Left cardiac atrium (tissue), 4 donors: ENCODE measurements at regions not wholly inside any gene's neighbourhood (a gene's known extent, or its start where the extent isn't known, plus 50 kb on each side); places are given as distances from the start of the nearest gene placed in this dataset.
"Not testable (repeated sequence)": the region's sequence is repeated elsewhere in the genome, so short reads cannot be mapped to it uniquely, and the experiment has no call there.

Experiments used
- ATAC-seq, 2 donors: fragments of 200-7000 bp; cut with Tn5 transposase; one replicate each; pipeline ENCODE4 v1.9.1; 2020; ENCODE audit warnings: mild to moderate bottlenecking in 2 of 2, moderate library complexity in 2 of 2
- DNase-seq: peaks from one replicate; pipeline ENCODE4 v3.0.0-alpha.2; 2020
- intact Hi-C, 2 donors: fragments of 100-400 bp; cut with DNase I; formaldehyde crosslinking; loops; one replicate each; pipeline versions ENCODE4 v1.14.1 to v1.15.1; 2022 to 2023
- donor health status: DM: no; HTN: yes; CAD: no.
- donor health status: DM: no; HTN: yes; CAD: no; lungs with severe emphysema.
- donor health status: DM: yes; HTN: yes; CAD: no.
- donor health status: Dilated cardiomyopathy.

DNA sequence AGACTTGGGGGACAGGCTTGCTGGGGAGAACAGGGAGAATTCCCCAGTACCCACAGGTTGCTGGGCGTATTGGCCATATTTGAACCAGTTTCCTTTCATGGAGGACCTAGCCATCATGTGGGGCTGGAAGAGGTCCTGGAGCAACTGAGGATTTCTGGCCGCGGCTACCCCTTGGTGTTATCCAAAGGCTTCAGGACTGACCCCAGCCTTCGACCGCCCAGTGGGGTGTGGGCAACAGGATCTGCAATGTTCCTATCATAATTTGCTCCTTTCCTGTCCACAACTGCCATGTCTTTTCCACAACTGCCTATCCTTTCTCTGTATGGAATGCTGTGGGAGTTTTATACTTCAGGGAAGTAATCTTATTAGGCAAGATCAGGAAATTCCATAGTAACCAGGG lies 1053.6 kb upstream of the SLC39A10 start:
- no peak for DNase-seq
- intact Hi-C loops, result no loop called here
- no peak for ATAC-seq

- intact Hi-C loops, result no loop called here
- ATAC-seq (no peak), DNase-seq (no peak)
Measured at GRCh38 chr2:194602750-194603149, 1054.3 kb upstream of the SLC39A10 start.

DNA sequence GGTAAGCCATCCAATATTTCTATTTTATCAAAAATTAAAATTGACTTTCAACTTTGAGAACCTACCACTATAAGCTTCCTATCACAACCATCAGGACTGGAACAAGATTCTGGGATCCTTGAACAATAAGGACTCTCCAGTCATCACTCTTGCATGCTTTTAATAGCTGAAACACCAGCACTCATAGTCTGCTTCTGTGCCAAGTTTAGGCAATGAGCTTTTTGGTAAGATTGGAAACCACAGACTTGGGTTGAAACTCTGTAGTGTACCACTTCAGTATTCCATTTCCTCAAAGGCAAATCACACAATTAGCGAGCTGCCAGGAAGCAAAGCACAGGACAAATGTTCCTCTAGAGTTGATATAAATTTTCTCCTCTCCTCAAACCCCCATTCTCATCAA lies 1065.8 kb upstream of the SLC39A10 start:
- no peak for ATAC-seq
- intact Hi-C loops, result no loop called here
- no peak for DNase-seq

DNA sequence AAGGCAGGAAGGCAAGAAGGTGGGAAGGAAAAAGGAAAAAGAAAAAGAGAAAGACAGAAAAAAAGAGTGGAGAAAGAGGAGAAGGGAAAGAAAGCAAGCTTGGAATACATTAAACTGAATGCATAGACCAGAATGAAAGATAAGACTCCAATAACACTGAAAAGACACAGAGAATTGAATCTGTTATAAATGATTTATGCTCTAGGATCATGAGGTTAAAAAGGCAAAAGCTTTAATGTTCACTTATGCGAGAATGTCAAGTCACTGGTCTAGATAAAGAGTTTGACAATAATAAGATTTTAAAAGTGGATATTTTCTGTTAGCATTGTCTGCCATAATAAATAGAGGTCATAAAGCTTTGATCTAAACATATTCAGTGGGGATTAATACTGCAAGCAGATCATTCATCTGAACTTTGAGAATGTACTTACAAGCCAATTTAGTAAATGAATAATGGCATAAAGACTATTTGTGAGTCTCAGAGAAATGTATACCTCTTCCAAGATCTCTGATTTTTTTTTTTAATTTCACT lies 1069.2 kb upstream of the SLC39A10 start:
- no peak for DNase-seq
- ATAC-seq, result no peak
- intact Hi-C loops, result no loop called here

DNA sequence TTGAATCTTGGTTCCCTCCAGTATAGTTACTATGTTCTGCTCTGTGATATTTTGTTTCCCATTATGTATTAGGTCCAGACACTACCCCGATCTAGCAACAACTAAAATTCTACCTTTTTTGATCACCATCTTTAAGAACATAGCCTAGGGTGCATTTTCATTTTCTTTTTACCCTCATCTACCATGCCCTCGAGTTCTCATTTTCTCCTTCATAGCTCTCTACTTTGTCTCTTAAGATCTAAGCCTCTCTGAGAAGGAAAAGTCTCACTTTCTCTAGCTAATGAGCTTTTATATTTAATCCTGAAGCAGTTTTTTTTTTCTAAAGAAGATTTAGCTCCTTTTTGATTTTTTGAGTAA lies 1089.4 kb upstream of the SLC39A10 start:
- ATAC-seq (no peak), DNase-seq (no peak)
- intact Hi-C loops, result no loop called here

DNA sequence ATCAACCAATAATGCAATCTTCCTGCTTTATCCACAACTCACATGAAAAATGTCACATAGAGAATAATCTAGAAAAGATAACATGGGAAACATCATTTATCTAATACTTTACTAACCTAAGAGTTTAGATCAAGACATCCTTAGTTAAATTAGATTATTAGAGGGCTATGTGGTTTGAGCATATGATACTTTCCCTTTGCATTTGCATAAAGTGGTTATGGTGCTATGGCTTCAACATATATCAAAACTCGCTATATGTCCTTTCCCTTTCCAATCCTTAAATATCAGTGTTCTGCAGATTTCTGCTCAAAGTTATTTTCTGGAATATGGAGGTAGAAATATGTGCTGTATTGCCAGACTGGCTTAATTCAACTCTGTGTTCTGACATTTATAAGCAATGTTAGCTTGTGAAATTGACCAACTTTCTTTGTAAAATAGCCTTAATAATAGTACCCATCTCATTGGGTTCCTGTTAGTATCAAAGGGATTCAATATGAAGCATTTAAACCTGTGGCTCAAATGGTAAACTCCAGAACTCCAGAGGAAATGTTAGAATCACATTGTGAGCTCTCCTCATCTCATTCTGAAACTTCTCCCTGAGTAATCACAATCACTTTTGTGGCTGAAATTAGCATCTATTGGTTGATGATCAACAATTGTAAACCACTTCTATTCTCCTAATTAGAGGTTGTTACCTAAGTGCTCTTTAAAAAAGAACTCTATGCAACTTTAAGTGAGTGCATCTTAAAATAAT lies 1089.9 kb upstream of the SLC39A10 start:
- ATAC-seq (no peak), DNase-seq (no peak)
- intact Hi-C loops, result no loop called here

DNA sequence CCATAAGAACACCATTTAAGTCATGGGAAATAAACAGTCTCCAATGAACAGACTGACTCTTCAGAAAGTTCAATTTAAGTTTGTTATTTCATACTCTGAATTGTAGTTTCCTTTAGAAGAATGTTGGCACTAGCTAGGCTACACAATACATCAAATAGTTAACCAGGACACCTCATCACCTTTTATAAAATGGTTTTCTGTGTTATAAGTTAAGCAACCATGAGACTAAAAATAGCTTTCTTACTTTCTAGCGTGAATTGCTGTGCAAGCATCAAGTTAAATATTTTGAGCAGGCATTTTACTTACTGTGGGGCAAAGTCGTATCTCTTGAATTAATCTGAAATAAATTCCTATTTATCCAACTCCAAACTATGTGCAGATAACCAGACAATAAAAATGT lies 1092.6 kb upstream of the SLC39A10 start:
- intact Hi-C loops, result no loop called here
- DNase-seq (no peak), ATAC-seq (no peak)

GRCh38 chr2:194562329-194562728 lies 1094.7 kb upstream of the SLC39A10 start:
- ATAC-seq (no peak), DNase-seq (no peak)
- intact Hi-C loops, result no loop called here

GRCh38 chr2:194559964-194560363 lies 1097.1 kb upstream of the SLC39A10 start:
- ATAC-seq, result no peak
- intact Hi-C loops, result no loop called here
- DNase-seq, result no peak

- DNase-seq (no peak), ATAC-seq (no peak)
- intact Hi-C loops, result no loop called here
Measured at GRCh38 chr2:194559523-194559922, 1097.5 kb upstream of the SLC39A10 start.

GRCh38 chr2:194557993-194558392 lies 1099.0 kb upstream of the SLC39A10 start:
- no peak for DNase-seq
- intact Hi-C loops, result no loop called here
- no peak for ATAC-seq

DNA sequence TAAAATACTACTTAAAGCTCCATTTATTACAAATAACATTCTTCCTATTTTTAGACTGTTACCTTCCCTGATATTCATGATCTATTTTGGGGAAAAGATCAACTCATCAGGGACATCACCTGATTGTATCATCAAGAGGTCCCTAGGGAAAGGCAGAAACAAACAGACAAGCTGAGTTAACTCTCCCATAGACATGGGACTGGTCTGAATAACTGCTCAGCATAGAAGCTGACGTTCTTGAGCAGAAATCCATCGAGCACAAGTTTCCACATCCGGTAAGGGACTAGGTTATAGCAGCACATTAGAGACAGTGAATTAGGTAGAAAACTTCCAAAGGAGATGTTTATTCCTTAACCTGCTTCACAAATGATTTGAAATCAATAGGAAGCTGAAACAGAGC lies 1100.4 kb upstream of the SLC39A10 start:
- ATAC-seq (no peak), DNase-seq (no peak)
- intact Hi-C loops, result no loop called here

GRCh38 chr2:194553980-194554379 lies 1103.0 kb upstream of the SLC39A10 start:
- DNase-seq, result no peak
- intact Hi-C loops, result no loop called here
- ATAC-seq, result no peak

DNA sequence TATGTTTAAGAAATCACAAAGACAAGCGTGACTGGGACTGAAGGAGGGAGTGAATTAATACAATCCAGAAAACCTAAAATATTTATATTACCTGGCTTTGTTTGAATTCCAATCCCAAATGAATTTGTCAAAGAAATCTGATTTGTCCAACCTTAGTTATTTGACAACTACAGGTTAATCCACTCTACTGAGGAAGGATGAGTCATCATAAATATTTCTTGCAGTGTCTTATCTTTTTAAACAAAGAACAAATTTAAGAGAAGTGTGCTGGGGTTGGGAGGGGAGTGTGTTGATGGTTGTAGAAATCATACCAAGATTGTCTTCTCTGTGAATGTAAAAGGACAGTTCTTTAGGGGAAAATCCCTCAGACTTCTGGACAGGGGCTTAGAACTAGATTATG lies 1106.3 kb upstream of the SLC39A10 start:
- intact Hi-C loops, result no loop called here
- no peak for ATAC-seq
- no peak for DNase-seq

GRCh38 chr2:194549387-194549786 lies 1107.6 kb upstream of the SLC39A10 start:
- intact Hi-C loops, result no loop called here
- DNase-seq, result no peak
- no peak for ATAC-seq

- no peak for ATAC-seq
- intact Hi-C loops, result no loop called here
- DNase-seq, result no peak
Measured at GRCh38 chr2:194545978-194546377, 1111.0 kb upstream of the SLC39A10 start.

DNA sequence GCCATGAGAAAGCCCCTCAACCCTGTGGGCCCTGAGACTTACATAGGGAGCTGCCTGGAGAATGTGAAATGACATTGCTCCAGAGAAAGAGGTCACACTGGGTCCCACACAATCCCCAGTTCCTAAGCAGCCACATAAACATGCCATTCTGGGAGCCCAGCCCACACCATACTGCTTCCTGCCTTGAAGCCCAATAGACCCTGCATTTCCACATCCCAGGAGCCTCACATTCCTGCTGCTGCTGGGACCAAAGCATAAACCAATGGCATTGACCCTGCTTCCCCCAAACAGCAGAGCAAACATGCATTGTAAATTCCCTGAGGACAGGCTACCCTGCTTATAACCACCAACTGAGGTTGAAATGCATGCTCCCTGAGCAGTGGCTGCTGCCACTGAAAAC lies 1117.6 kb upstream of the SLC39A10 start:
- no peak for DNase-seq
- ATAC-seq, result no peak
- intact Hi-C loops, result no loop called here

DNA sequence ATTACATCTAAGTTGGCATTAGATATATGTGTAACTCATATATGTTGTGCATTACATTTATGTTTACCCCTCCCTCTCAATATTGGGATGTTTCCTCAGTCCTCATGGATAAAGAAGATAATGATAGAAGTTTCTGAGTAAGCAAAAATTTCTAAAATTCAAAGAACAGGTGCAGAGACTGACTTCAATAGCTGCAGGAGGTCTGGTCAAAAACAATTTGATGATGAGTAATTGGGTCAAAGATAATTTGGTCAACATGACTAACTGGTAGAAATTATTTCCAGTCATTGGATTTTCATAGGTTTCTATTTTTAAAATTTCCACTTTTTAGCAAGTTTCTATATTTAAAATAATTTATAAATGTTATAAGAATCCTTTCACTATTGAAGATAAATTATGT lies 1130.9 kb upstream of the SLC39A10 start:
- intact Hi-C loops, result no loop called here
- DNase-seq (no peak), ATAC-seq (no peak)

DNA sequence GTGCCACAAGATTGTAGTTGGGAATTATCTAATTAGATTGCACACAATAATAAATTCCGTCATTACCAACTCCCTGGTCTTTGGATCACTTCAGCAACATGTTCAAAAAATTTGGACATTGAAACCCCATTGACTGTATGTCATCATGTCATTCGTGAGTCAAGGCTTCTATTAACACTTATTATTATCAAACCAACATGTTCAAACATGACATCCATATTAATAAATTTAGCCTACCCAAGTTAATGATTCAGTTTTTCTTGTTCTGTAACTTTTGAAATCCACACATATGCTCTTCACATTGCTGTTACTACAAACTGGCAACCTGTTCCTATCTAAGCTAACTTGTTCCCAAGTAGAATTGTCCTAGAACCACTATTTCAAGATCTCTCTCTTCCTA lies 1142.7 kb upstream of the SLC39A10 start:
- no peak for DNase-seq
- ATAC-seq, result no peak
- intact Hi-C loops, result no loop called here

- DNase-seq, result not testable (repeated sequence)
Measured at GRCh38 chr2:194511070-194511469, 1146.0 kb upstream of the SLC39A10 start.

GRCh38 chr2:194504876-194505275 lies 1152.2 kb upstream of the SLC39A10 start:
- intact Hi-C loops, DNase-seq, ATAC-seq: not testable (repeated sequence)

More at GRCh38 chr2:194511070-194511469, 1146.0 kb upstream of the SLC39A10 start:
- ATAC-seq, intact Hi-C loops: not testable (repeated sequence)
